ENCODE measurements at regions not wholly inside any gene's neighbourhood (a gene's known extent, or its start where the extent isn't known, plus 50 kb on each side); places are given as distances from the start of the nearest gene placed in this dataset.

DNA sequence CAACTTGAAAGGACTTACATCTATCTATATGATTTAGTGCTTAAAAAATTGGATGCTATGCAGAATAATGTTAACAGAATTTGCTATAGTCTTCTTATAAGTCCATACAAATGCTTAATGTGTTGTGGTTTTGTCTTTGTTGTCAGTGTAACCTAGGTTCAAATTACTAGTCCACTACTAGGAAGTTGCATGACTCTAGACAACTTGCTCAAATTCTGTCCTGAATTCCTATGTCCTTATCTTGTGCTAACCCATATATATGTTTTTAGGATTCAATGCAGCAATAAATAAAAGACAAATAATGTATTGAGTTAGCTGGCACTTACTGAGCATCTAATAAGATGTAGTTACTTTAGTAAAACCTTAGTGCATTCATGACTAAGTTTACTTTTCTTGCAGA, 276.5 kb upstream of the KCNMB2 start:
- TF ChIP-seq, protein P1, sequence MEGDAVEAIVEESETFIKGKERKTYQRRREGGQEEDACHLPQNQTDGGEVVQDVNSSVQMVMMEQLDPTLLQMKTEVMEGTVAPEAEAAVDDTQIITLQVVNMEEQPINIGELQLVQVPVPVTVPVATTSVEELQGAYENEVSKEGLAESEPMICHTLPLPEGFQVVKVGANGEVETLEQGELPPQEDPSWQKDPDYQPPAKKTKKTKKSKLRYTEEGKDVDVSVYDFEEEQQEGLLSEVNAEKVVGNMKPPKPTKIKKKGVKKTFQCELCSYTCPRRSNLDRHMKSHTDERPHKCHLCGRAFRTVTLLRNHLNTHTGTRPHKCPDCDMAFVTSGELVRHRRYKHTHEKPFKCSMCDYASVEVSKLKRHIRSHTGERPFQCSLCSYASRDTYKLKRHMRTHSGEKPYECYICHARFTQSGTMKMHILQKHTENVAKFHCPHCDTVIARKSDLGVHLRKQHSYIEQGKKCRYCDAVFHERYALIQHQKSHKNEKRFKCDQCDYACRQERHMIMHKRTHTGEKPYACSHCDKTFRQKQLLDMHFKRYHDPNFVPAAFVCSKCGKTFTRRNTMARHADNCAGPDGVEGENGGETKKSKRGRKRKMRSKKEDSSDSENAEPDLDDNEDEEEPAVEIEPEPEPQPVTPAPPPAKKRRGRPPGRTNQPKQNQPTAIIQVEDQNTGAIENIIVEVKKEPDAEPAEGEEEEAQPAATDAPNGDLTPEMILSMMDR (IDR thresholded peaks at IDR 0.05) = no peak

DNA sequence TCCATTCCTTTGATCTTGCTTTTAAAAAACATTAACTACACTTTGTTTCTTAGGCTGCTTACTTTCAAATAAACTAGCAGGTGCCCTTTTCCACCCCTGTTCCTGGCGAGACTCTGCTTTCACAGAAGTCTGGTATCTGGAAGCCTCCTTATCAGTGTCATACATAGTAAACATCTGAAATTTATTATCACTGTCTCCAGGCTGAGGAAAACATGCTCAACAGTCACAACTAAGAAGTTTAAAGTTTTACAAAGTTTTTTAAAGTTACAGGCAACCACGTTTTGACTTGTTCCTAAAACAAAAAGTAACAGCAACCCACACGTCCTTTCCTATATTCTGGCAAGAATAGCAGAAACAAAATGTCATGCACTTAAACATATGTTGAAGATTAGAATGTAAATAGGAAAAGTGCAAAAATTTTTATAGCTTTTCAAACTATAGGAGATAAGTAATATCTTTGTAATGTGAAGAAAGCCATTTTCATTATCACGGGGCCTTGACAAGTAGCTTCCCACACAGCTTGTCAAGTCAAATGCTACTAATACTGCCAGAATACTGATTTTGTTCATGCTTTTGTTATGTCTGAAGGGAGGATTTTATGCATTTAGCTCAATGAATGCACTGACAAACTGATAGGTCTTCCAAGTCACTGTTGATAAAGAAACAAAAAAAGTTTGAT, 275.2 kb upstream of the KCNMB2 start:
- TF ChIP-seq, protein P1 (IDR thresholded peaks at IDR 0.05) = no peak

DNA sequence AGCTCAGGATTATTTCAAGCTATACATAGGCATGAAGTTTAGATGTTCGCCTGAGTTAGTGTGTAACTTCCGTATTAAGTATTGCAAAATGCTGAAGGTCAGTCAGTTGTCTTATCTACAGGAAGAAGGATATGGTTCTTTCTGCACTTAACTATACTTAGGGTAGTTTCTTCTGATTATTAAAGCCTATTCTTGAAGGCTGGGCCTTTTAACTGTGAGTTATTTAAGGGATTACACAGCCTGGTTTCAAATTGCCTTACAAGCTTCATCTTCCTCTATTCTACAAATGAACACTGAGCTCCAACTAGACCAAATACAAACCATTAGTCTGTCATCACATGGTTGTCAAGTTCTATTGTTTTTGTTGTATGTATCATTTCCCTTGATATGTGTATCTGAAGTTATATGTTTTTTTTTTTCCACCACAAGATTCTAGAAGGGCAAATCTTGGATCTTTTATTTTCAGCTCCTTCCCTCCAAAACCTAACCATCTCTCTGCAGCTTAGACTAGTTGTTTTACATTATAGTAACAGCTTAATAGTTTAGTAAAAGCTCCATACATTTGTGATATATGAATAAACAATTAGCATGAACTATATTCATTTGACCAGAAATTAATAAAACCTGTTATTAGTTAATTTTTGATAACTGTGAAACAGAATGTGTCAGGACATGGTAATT, 272.9 kb upstream of the KCNMB2 start:
- TF ChIP-seq, protein P1 (IDR thresholded peaks at IDR 0.05) = no peak

DNA sequence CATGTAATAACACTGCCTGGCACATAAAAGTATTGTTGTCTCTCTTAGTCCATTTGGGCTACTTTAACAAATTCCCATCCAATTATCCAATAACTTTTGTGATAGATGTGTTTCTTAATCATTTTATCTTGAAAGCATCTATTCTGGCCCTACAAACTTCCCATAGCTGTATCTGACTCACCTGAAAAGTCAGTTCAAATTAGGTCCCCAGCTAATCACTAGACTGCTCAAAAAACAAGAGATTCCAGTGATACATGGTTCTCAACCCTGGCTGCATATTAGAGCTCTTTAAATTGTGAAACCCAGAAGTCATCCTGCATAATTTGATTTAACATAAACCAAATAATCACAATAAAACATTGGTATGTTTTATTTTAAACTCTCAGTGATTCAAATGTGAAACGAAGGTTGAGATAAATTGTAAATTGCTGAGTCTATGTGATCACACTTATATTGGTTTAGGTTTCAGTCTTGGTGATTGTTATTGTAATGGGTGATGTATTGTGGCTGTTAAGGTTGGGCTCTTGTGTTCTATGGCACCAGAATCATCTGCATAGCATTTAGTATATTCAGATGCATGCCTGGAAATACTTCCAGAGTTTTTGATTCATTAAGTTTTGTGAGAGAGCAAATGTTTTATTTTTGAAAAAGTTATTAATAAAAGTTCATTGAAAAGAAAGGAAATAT, 268.9 kb upstream of the KCNMB2 start:
- TF ChIP-seq, protein P1 (IDR thresholded peaks at IDR 0.05) = no peak

DNA sequence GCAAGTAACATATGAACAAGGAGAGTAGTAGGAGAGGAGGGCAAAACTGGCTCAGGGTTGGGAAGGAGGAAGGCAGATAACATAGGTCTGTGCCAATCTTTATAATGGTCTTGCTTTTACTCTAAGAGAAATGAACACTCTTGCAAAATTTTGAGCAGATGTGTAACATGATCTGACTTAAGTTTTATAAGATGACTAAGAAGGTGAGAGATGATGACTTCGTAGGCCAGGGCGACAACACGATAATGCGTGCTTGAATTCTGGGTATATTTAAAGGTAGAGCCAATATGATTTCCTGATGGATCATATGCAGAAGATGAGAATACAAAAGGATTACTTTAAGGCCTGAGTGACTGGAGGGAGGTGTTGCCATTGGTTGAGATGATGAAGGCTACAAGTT, 265.4 kb upstream of the KCNMB2 start:
- TF ChIP-seq, protein P1 (IDR thresholded peaks at IDR 0.05) = no peak

DNA sequence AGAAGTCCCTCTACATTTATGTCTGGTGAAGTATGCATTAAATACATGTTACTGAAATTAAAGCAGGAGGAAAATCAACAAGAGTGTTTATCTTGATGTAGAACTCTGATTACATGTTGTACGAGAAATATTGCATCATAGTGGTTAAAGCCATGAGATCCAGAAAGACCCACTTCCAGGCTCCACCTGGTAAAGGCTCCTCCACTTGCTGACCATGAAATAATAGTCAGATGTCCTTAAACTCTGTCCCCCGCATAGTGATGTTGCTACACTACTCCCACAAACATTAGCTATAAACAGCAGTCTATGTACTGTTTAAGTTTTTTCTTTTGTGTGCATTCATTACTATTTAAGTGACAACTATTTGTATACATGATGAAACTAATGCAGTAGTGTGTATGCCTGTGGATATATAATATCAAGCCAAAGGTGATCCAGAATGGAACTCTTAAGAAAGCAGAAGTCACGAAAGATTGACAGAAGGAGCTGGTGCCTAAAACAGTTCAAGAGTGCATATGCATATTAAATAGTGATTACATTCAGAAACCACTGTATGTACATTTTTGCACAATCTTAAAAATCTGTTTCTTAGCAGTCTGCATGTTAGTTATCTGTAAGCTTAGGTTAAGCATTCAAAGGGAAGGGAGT, 264.4 kb upstream of the KCNMB2 start:
- TF ChIP-seq, protein P1 (IDR thresholded peaks at IDR 0.05) = no peak

DNA sequence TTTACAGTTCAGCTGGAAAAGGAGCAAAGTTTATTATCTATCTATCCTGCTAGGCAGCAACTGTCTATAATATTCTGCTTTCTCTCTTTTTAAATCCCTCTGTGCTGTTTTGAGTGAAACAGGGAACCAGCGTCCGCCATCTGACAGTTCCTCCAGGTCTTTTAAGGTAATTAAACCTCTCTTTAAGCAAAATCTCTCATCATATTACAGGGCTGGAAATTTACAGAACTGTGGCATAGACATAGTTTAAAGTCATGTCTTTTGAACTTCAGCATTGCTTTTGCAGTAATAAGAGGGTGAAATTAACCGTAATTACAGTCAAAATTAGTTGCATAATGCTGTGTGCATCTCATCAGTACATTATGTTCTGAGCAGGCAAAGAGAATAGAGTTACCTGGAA, 263.4 kb upstream of the KCNMB2 start:
- TF ChIP-seq, protein P1 (IDR thresholded peaks at IDR 0.05) = no peak

All from LNCAP (cell line).